ENCODE measurements at regions not wholly inside any gene's neighbourhood (a gene's known extent, or its start where the extent isn't known, plus 50 kb on each side); places are given as distances from the start of the nearest gene placed in this dataset.

- TF ChIP-seq POLR2A (IDR thresholded peaks at IDR 0.05; ENCODE audit: low read depth, low read length) = no peak
- CTCF ChIA-PET = no interaction called here
- BruUV-seq (replicated peaks) = no TSS peak
- no peak overlapping the region for H2BK20ac ChIP-seq (ENCODE audit: low read depth, low read length)
- H2AFZ ChIP-seq (replicated peaks; ENCODE audit: low read length, poor library complexity) = no peak overlapping the region
- POLR2A ChIA-PET (ENCODE audit: unreplicated experiment) = no interaction called here
- peaks cover 2% of the 10 kb centered on the region; the same call in 1 of the 2 replicates for H3K4me1 ChIP-seq (ENCODE audit: control insufficient read depth, insufficient read depth, low read length)
- H3K9me3 ChIP-seq (ENCODE audit: control insufficient read depth, insufficient read depth, low read length) = no peaks in the 10 kb centered on the region
- no peak for ATAC-seq (ENCODE audit: low read depth)
- WGBS, 2 experiments (ENCODE audit: extremely low coverage in 2 of 2, insufficient read length in 1 of 2) = 17% methylated on average over 2 of the region's 4 CpGs; no CpG with 5 or more reads in 1 of the 2 experiments
- no peak overlapping the region for H3K4ac ChIP-seq (ENCODE audit: low read depth, low read length)
- no peak overlapping the region for H4K8ac ChIP-seq (ENCODE audit: low read depth in 2 of 2, low read length in 2 of 2)
- DNase-seq = peak; percentile 49
- H3K9ac ChIP-seq (ENCODE audit: low read depth, low read length) = no peak overlapping the region
- no peaks in the 10 kb centered on the region for H3K36me3 ChIP-seq (ENCODE audit: control insufficient read depth, insufficient read depth, low read length)
- no peak overlapping the region for H3K14ac ChIP-seq (replicated peaks; ENCODE audit: low read depth, low read length)
- no peaks in the 10 kb centered on the region for H3K79me1 ChIP-seq (ENCODE audit: low read depth in 1 of 2, low read length in 2 of 2)
- no peak overlapping the region for H3K23ac ChIP-seq (ENCODE audit: low read depth, low read length)
- no peaks in the 10 kb centered on the region for H4K20me1 ChIP-seq (ENCODE audit: insufficient read depth, low read length)
- no peak overlapping the region for H2AK5ac ChIP-seq (ENCODE audit: low read depth, low read length)
- H3K9me1 ChIP-seq (ENCODE audit: insufficient read depth, low read length) = no peaks in the 10 kb centered on the region
- H3K56ac ChIP-seq (ENCODE audit: extremely low read depth, insufficient read depth, low read length) = no peak overlapping the region
- no peak overlapping the region for H2BK15ac ChIP-seq (ENCODE audit: low read depth, low read length)
- no peak overlapping the region for H3K4me3 ChIP-seq (ENCODE audit: insufficient read depth, low read depth, low read length)
- no peaks in the 10 kb centered on the region for H3K27me3 ChIP-seq (ENCODE audit: control insufficient read depth, insufficient read depth, low read length)
- H3K4me2 ChIP-seq (ENCODE audit: low read depth, low read length) = no peak overlapping the region
- no peak overlapping the region for H4K5ac ChIP-seq (ENCODE audit: low read depth, low read length)
- dilution Hi-C loops (cut with HindIII; ENCODE audit: low sequenced_read_pairs, unreplicated experiment) (no loop called here), in situ Hi-C loops (cut with MboI; ENCODE audit: low sequenced_read_pairs) (no loop called here), intact Hi-C loops (cut with micrococcal nuclease) (no loop called here)
- no peak overlapping the region for H2BK5ac ChIP-seq (ENCODE audit: low read depth, low read length, poor library complexity, severe bottlenecking)
- no peak overlapping the region for H3K18ac ChIP-seq (ENCODE audit: low read depth, low read length)
- no peak overlapping the region for H2AK9ac ChIP-seq (replicated peaks; ENCODE audit: low read depth, low read length, poor library complexity)
- H4K91ac ChIP-seq (ENCODE audit: insufficient read depth, low read depth, low read length) = no peak overlapping the region
- H2BK120ac ChIP-seq (ENCODE audit: low read depth, low read length) = no peak overlapping the region
- no peak overlapping the region for H3K27ac ChIP-seq (ENCODE audit: insufficient read depth, low read length)
These were observed 99.1 kb downstream of the CAPZA3 start for GRCh38 chr12:18837025-18837424.

Measured in IMR-90 (cell line).